NB4 (cell line): ENCODE measurements at regions not wholly inside any gene's neighbourhood (a gene's known extent, or its start where the extent isn't known, plus 50 kb on each side); places are given as distances from the start of the nearest gene placed in this dataset.

Source experiments
- CTCF ChIP-seq: IDR thresholded peaks from one replicate; pipeline ENCODE4 v1.5.1; 2012; ENCODE audit warnings: low read depth, low read length
- POLR2A ChIP-seq: IDR thresholded peaks from 2 replicates; pipeline ENCODE4 v1.6.1; 2011; ENCODE audit warnings: mild to moderate bottlenecking; ENCODE audit not compliant: insufficient read length; ENCODE audit errors: extremely low read depth

GRCh38 chr1:199944986-199945385 lies 82.5 kb upstream of the NR5A2 start:
- TF ChIP-seq CTCF (no peak), POLR2A (no peak)
